GM19023 (cell line): ENCODE measurements at regions not wholly inside any gene's neighbourhood (a gene's known extent, or its start where the extent isn't known, plus 50 kb on each side); places are given as distances from the start of the nearest gene placed in this dataset.
"Not testable (repeated sequence)": the region's sequence is repeated elsewhere in the genome, so short reads cannot be mapped to it uniquely, and the experiment has no call there.

ENCODE experiments used
- ATAC-seq: cut with Tn5 transposase; IDR thresholded peaks from one replicate; pipeline ENCODE4 v1.9.1; 2021; ENCODE audit warnings: mild to moderate bottlenecking, moderate library complexity; ENCODE audit not compliant: unreplicated experiment

GRCh38 chr4:127217586-127218229, 415.0 kb upstream of the INTU start:
- ATAC-seq, result no peak

- ATAC-seq, result no peak
These were observed 413.5 kb upstream of the INTU start for GRCh38 chr4:127219232-127219631.

GRCh38 chr4:127224556-127224955, 408.2 kb upstream of the INTU start:
- no peak for ATAC-seq

GRCh38 chr4:127229855-127230608, 402.7 kb upstream of the INTU start:
- ATAC-seq, result no peak

GRCh38 chr4:127236889-127237288, 395.9 kb upstream of the INTU start:
- no peak for ATAC-seq

GRCh38 chr4:127237581-127237980, 395.2 kb upstream of the INTU start:
- ATAC-seq, result no peak

- ATAC-seq, result no peak
These were observed 393.7 kb upstream of the INTU start for GRCh38 chr4:127238956-127239475.

- ATAC-seq, result no peak
These were observed 392.6 kb upstream of the INTU start for GRCh38 chr4:127239902-127240763.

- no peak for ATAC-seq
These were observed 392.0 kb upstream of the INTU start for GRCh38 chr4:127240764-127241105.

GRCh38 chr4:127244515-127244914, 388.2 kb upstream of the INTU start:
- no peak for ATAC-seq

GRCh38 chr4:127246963-127247952, 385.5 kb upstream of the INTU start:
- ATAC-seq, result no peak

GRCh38 chr4:127249066-127249766, 383.5 kb upstream of the INTU start:
- ATAC-seq, result no peak

- ATAC-seq, result no peak
These were observed 383.0 kb upstream of the INTU start for GRCh38 chr4:127249767-127250108.

GRCh38 chr4:127250577-127250976, 382.2 kb upstream of the INTU start:
- no peak for ATAC-seq

GRCh38 chr4:127251423-127251822, 381.3 kb upstream of the INTU start:
- ATAC-seq, result no peak

GRCh38 chr4:127256500-127256899, 376.3 kb upstream of the INTU start:
- no peak for ATAC-seq

GRCh38 chr4:127261476-127261875, 371.3 kb upstream of the INTU start:
- ATAC-seq, result no peak

GRCh38 chr4:127268367-127268766, 364.4 kb upstream of the INTU start:
- no peak for ATAC-seq

GRCh38 chr4:127277023-127277422, 355.7 kb upstream of the INTU start:
- not testable (repeated sequence) for ATAC-seq

GRCh38 chr4:127284236-127284635, 348.5 kb upstream of the INTU start:
- ATAC-seq, result no peak
